ENCODE measurements at regions not wholly inside any gene's neighbourhood (a gene's known extent, or its start where the extent isn't known, plus 50 kb on each side); places are given as distances from the start of the nearest gene placed in this dataset.

DNA sequence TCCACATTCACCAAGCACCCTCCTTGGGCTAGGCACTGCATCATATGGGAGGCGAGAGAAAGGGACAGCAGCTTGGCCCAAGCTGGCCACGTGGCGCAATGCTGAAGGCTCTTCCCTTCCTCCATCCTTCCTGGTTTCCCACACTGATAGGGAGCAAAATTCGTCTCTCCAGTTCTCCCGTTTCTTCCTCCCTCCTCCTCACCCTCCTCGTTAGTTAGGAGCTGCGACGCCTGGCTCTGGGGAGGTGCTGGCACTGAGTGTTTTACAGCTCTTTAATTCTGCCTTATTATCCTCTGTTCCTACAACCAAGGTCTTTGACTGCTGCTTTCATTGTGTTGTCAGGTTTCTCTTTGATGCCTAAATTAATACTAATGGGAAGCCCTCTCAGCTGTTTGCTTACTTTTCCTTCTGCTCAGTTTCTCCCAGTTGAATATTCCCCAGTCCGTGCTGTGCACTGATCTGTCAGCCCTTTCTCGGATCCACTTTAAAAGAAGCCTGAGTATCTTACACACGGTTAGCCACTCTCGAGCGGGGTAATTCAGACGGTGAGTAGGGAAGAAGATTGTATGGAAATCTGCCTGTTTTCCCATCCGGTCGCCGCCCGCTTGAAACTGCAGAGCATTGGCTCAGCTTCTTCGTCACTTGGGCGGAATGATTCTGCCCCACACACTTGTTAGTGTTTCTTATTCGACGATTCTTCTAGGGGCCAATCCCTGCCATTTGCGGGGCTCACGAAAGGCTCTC lies 56.2 kb upstream of the SMYD2 start:
- TF ChIP-seq, protein P1, sequence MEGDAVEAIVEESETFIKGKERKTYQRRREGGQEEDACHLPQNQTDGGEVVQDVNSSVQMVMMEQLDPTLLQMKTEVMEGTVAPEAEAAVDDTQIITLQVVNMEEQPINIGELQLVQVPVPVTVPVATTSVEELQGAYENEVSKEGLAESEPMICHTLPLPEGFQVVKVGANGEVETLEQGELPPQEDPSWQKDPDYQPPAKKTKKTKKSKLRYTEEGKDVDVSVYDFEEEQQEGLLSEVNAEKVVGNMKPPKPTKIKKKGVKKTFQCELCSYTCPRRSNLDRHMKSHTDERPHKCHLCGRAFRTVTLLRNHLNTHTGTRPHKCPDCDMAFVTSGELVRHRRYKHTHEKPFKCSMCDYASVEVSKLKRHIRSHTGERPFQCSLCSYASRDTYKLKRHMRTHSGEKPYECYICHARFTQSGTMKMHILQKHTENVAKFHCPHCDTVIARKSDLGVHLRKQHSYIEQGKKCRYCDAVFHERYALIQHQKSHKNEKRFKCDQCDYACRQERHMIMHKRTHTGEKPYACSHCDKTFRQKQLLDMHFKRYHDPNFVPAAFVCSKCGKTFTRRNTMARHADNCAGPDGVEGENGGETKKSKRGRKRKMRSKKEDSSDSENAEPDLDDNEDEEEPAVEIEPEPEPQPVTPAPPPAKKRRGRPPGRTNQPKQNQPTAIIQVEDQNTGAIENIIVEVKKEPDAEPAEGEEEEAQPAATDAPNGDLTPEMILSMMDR (conservative IDR thresholded peaks at IDR 0.05 in 1 of 2, IDR thresholded peaks at IDR 0.05 in 1 of 2; ENCODE audit: extremely low read depth in 1 of 2, insufficient read depth in 1 of 2, low read depth in 1 of 2, low read length in 2 of 2), result no peak
- no peak for TF ChIP-seq EZH2 (IDR thresholded peaks at IDR 0.05; ENCODE audit: borderline replicate concordance, low read length)

All from mammary epithelial cell (primary cell).